Caco-2 (cell line): ENCODE measurements at regions not wholly inside any gene's neighbourhood (a gene's known extent, or its start where the extent isn't known, plus 50 kb on each side); places are given as distances from the start of the nearest gene placed in this dataset.

ENCODE experiments used
- BruUV-seq: library from RNA; stranded (reverse); fragments of 400-500 nt; replicated peaks from 2 replicates; lab custom pipeline; 2021; lab: Mats Ljungman, UMichigan
- CTCF ChIA-PET: fragments of 300-600 bp; sonication (Branson Sonifier 250); formaldehyde crosslinking; loops from one replicate; lab custom pipeline; 2022; ENCODE audit warnings: antibody characterized with exemption; lab: Charles Lee
- POLR2A ChIA-PET: fragments of 300-600 bp; sonication (Branson Sonifier 250); formaldehyde crosslinking; loops from one replicate; lab custom pipeline; 2022; ENCODE audit warnings: antibody characterized with exemption; lab: Charles Lee
- DNase-seq, 2 experiments: peaks; one replicate each; pipeline versions ENCODE4 v3.0.0 to v3.0.0-alpha.2; 2020 to 2022
- H3K27me3 ChIP-seq: replicated peaks from 2 replicates; pipeline ENCODE4 v1.6.0; 2011; ENCODE audit warnings: low read length; ENCODE audit not compliant: control insufficient read depth, insufficient read depth
- H3K36me3 ChIP-seq: 2 replicates; pipeline ENCODE4 v1.5.1; 2011; ENCODE audit warnings: low read length; ENCODE audit not compliant: control insufficient read depth, insufficient read depth
- H3K4me1 ChIP-seq: fragments of 250-450 bp; sonication (Bioruptor Pico); 2 replicates; pipeline ENCODE4 v1.5.1; 2020; ENCODE audit warnings: mild to moderate bottlenecking
- H3K4me3 ChIP-seq: 2 replicates; pipeline ENCODE4 v1.5.1; 2011; ENCODE audit warnings: low read depth, mild to moderate bottlenecking, control low read depth, low read length
- H3K9me3 ChIP-seq: fragments of 250-450 bp; sonication (Bioruptor Pico); 2 replicates; pipeline ENCODE4 v1.5.1; 2020; ENCODE audit warnings: mild to moderate bottlenecking, moderate library complexity
- H3K27ac Mint-ChIP-seq: one replicate; pipeline ENCODE4 v1.8.0; 2022; ENCODE audit warnings: mixed read lengths; ENCODE audit not compliant: unreplicated experiment
- H3K27me3 Mint-ChIP-seq: one replicate; pipeline ENCODE4 v1.8.0; 2022; ENCODE audit warnings: mixed read lengths; ENCODE audit not compliant: insufficient read depth, unreplicated experiment
- H3K36me3 Mint-ChIP-seq: one replicate; pipeline ENCODE4 v1.8.0; 2022; ENCODE audit warnings: mild to moderate bottlenecking, mixed read lengths; ENCODE audit not compliant: insufficient read depth, unreplicated experiment
- H3K4me1 Mint-ChIP-seq: one replicate; pipeline ENCODE4 v1.8.0; 2022; ENCODE audit warnings: low read depth, mixed read lengths; ENCODE audit not compliant: unreplicated experiment
- H3K4me3 Mint-ChIP-seq: one replicate; pipeline ENCODE4 v1.8.0; 2022; ENCODE audit warnings: mild to moderate bottlenecking, moderate library complexity, mixed read lengths; ENCODE audit not compliant: unreplicated experiment
- H3K9me3 Mint-ChIP-seq: one replicate; pipeline ENCODE4 v1.8.0; 2022; ENCODE audit warnings: mixed read lengths; ENCODE audit not compliant: unreplicated experiment
- intact Hi-C: fragments of 100-400 bp; cut with micrococcal nuclease; formaldehyde crosslinking; loops from one replicate; pipeline ENCODE4 v1.10.0; 2022; ENCODE audit not compliant: unreplicated experiment
- TF ChIP-seq, protein P1 (sequence below), 2 experiments: fragments of 200-600 bp in 1 of 2; IDR thresholded peaks; 1 replicate in 1 of 2; 2 replicates in 1 of 2; pipeline versions ENCODE4 v1.5.1 to v1.8.0; 2011 to 2022; ENCODE audit warnings: antibody characterized with exemption in 1 of 2, control low read depth in 1 of 2, inconsistent platforms in 1 of 2, low read depth in 1 of 2, low read length in 1 of 2, mild to moderate bottlenecking in 1 of 2, moderate library complexity in 1 of 2; ENCODE audit not compliant: insufficient read depth in 1 of 2, severe bottlenecking in 1 of 2, unreplicated experiment in 1 of 2

DNA sequence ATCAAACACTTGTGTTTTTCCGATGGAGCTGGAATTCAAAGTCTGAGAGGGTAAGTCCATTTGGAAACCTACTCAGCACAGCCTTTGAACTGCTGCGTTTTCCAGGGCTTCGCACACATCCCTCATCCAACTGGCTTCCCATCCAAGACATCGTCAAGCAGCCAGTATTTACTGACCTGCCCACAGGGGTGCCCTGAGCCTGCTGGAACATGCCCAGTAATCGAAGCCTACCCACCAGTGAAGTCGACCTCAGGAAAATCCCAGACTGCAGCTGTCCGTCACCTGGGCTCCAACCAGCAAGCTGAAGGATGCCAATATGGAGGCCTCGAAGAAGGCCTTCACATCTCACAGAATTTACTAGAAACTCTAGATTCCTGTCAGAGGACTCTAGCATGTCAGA is 261.6 kb downstream of the PLPP3 start:
- CTCF ChIA-PET, result no interaction called here

DNA sequence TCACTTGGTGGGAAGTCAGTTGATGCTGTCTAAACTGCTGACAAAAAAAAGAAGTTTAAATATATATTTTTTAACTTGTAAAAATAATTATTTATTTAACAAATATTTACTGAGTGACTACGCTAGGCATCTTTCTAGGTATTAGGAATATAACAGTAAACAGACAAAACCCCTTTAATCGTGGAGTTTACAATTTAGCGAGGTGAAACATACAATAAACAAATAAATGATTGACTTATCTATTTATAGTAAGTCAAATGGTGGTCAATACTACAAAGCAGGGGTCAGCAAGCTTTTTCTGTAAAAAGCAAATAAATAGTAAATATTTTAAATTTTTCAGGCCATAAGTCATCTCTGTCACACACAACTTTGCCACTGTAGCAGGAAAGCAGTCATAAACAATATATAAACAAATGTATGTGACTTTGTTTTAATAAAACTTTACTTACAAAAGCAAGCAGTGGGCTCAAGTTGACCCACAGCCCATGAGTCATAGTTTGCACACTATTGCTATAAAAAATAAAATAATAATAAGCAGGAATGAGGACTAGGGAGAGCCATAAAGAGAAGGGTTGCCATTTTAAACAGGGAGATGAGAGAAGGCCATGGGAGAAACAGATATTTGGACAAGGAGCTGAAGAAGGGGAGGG is 263.9 kb downstream of the PLPP3 start:
- Histone ChIP-seq H3K4me3 (no peak overlapping the region), H3K36me3 (no peaks in the 10 kb centered on the region), H3K9me3 (peaks cover 3% of the 10 kb centered on the region), H3K27me3 (no peaks in the 10 kb centered on the region), H3K4me1 (peaks cover 7% of the 10 kb centered on the region; the same call in 1 of the 2 replicates)
- no TSS peak for BruUV-seq
- Mint-ChIP-seq H3K27me3 (no peaks in the 10 kb centered on the region), H3K27ac (no peak overlapping the region), H3K4me1 (peaks cover 8% of the 10 kb centered on the region), H3K4me3 (no peak overlapping the region), H3K9me3 (peaks cover 18% of the 10 kb centered on the region), H3K36me3 (no peaks in the 10 kb centered on the region)
- ChIA-PET CTCF (no interaction called here), POLR2A (no interaction called here)
- no peak for DNase-seq
- intact Hi-C loops, result no loop called here
- TF ChIP-seq, protein P1, sequence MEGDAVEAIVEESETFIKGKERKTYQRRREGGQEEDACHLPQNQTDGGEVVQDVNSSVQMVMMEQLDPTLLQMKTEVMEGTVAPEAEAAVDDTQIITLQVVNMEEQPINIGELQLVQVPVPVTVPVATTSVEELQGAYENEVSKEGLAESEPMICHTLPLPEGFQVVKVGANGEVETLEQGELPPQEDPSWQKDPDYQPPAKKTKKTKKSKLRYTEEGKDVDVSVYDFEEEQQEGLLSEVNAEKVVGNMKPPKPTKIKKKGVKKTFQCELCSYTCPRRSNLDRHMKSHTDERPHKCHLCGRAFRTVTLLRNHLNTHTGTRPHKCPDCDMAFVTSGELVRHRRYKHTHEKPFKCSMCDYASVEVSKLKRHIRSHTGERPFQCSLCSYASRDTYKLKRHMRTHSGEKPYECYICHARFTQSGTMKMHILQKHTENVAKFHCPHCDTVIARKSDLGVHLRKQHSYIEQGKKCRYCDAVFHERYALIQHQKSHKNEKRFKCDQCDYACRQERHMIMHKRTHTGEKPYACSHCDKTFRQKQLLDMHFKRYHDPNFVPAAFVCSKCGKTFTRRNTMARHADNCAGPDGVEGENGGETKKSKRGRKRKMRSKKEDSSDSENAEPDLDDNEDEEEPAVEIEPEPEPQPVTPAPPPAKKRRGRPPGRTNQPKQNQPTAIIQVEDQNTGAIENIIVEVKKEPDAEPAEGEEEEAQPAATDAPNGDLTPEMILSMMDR (IDR thresholded peaks at IDR 0.05; ENCODE audit: insufficient read depth in 1 of 2, low read depth in 1 of 2, low read length in 1 of 2, severe bottlenecking in 1 of 2, unreplicated experiment in 1 of 2), result no peak

More for the DNA sequence above, 261.6 kb downstream of the PLPP3 start:
- no peak for DNase-seq
- H3K9me3 Mint-ChIP-seq, result peaks cover 9% of the 10 kb centered on the region
- H3K9me3 ChIP-seq, result peaks cover 3% of the 10 kb centered on the region
- no peaks in the 10 kb centered on the region for H3K36me3 ChIP-seq
- no peaks in the 10 kb centered on the region for H3K27me3 Mint-ChIP-seq
- H3K27ac Mint-ChIP-seq, result no peak overlapping the region
- POLR2A ChIA-PET, result no interaction called here
- H3K27me3 ChIP-seq, result no peaks in the 10 kb centered on the region
- H3K4me3 Mint-ChIP-seq, result no peak overlapping the region
- TF ChIP-seq, protein P1 (IDR thresholded peaks at IDR 0.05; ENCODE audit: insufficient read depth in 1 of 2, low read depth in 1 of 2, low read length in 1 of 2, severe bottlenecking in 1 of 2, unreplicated experiment in 1 of 2), result no peak
- H3K4me3 ChIP-seq, result no peak overlapping the region
- peaks cover 8% of the 10 kb centered on the region for H3K4me1 Mint-ChIP-seq
- H3K36me3 Mint-ChIP-seq, result no peaks in the 10 kb centered on the region
- BruUV-seq, result no TSS peak
- peaks cover 7% of the 10 kb centered on the region; the same call in 1 of the 2 replicates for H3K4me1 ChIP-seq
- intact Hi-C loops, result no loop called here

DNA sequence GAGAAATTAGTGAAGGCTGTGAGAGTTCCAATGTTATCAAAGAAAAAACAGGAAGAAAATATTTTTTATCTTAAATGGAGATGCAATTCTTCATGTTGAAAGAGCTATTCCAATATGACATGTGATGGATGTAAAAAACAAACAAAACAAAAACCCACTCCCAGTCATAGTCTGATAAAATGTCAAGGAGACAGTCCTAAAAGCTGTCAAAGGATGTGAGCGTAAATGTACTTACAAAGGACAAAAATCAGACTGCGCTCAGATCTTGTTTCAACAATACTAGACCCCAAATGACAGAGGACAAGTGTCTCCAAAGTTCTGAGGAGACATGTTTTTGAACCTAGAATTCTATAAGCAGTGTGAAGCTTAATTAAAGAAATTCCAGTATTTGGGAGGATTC is 265.8 kb downstream of the PLPP3 start:
- Mint-ChIP-seq H3K27ac (no peak overlapping the region), H3K9me3 (peaks cover 18% of the 10 kb centered on the region), H3K27me3 (no peaks in the 10 kb centered on the region), H3K4me1 (peaks cover 8% of the 10 kb centered on the region), H3K4me3 (no peak overlapping the region), H3K36me3 (no peaks in the 10 kb centered on the region)
- ChIA-PET CTCF (no interaction called here), POLR2A (no interaction called here)
- Histone ChIP-seq H3K36me3 (no peaks in the 10 kb centered on the region), H3K4me3 (no peak overlapping the region), H3K9me3 (peaks cover 3% of the 10 kb centered on the region), H3K27me3 (no peaks in the 10 kb centered on the region), H3K4me1 (peaks cover 7% of the 10 kb centered on the region; the same call in 1 of the 2 replicates)
- BruUV-seq, result no TSS peak
- no peak for DNase-seq
- TF ChIP-seq, protein P1 (IDR thresholded peaks at IDR 0.05; ENCODE audit: insufficient read depth in 1 of 2, low read depth in 1 of 2, low read length in 1 of 2, severe bottlenecking in 1 of 2, unreplicated experiment in 1 of 2), result no peak
- intact Hi-C loops, result no loop called here
